K562 (cell line): ENCODE measurements at regions not wholly inside any gene's neighbourhood (a gene's known extent, or its start where the extent isn't known, plus 50 kb on each side); places are given as distances from the start of the nearest gene placed in this dataset.

Source experiments
- ATAC-seq: fragments of 200-7000 bp; cut with Tn5 transposase; 3 replicates; pipeline ENCODE4 v1.9.1; 2020; ENCODE audit warnings: moderate library complexity
- BruUV-seq: library from RNA; stranded (reverse); fragments of 400-500 nt; replicated peaks from 2 replicates; lab custom pipeline; 2021; lab: Mats Ljungman, UMichigan
- CTCF ChIA-PET: fragments of 300-600 bp; formaldehyde crosslinking; extraction: SDS; loops from one replicate; lab custom pipeline; 2021; ENCODE audit warnings: low intra/inter-chr PET ratio; lab: Yijun Ruan, JAX
- POLR2A ChIA-PET: fragments of 300-600, 350-650 bp; sonication (Branson Sonifier 250); formaldehyde crosslinking; extraction: SDS; loops from one replicate; lab custom pipeline; 2021; ENCODE audit warnings: antibody characterized with exemption, inconsistent platforms; lab: Yijun Ruan, JAX
- DNase-seq, 4 experiments: peaks; one replicate each; pipeline versions ENCODE4 v3.0.0 to v3.0.0-alpha.2; 2011 to 2018; ENCODE audit warnings: low spot score in 3 of 4, mixed read lengths in 3 of 4; ENCODE audit errors: extremely low read depth in 1 of 4
- FAIRE-seq: peaks from 2 replicates; lab custom pipeline; 2011; peaks lifted over from hg19 to GRCh38; lab: Jason Lieb, UNC
- H2AFZ ChIP-seq: 2 replicates; pipeline ENCODE4 v1.6.0; 2011; ENCODE audit warnings: low read depth, low read length, control low read depth, inconsistent platforms
- H3K27ac ChIP-seq: fragments of 200-600 bp; 3 replicates; pipeline ENCODE4 v1.8.0; 2011; ENCODE audit warnings: low read depth, mild to moderate bottlenecking, control low read depth, inconsistent platforms, low read length, moderate library complexity, mixed read lengths; ENCODE audit errors: extremely low read depth
- H3K27me3 ChIP-seq, 2 experiments: fragments of 300-600 bp in 1 of 2; 2 replicates in 1 of 2; 3 replicates in 1 of 2; pipeline versions ENCODE4 v1.6.0 to v1.8.0; 2011; ENCODE audit warnings: inconsistent platforms in 2 of 2, low read length in 2 of 2, mild to moderate bottlenecking in 1 of 2, mixed read lengths in 1 of 2, moderate library complexity in 1 of 2; ENCODE audit not compliant: control insufficient read depth in 2 of 2, insufficient read depth in 2 of 2
- H3K36me3 ChIP-seq: fragments of 300-600 bp; 3 replicates; pipeline ENCODE4 v1.8.0; 2011; ENCODE audit warnings: mild to moderate bottlenecking, low read length, inconsistent platforms; ENCODE audit not compliant: control insufficient read depth, insufficient read depth
- H3K4me1 ChIP-seq, 2 experiments: fragments of 200-600 bp in 1 of 2; replicated peaks in 1 of 2; 2 replicates in 1 of 2; 3 replicates in 1 of 2; pipeline versions ENCODE4 v1.5.1 to v1.8.0; 2011; ENCODE audit warnings: inconsistent platforms in 2 of 2, low read length in 2 of 2, mild to moderate bottlenecking in 1 of 2, mixed read lengths in 1 of 2, moderate library complexity in 1 of 2; ENCODE audit not compliant: control insufficient read depth in 2 of 2, insufficient read depth in 2 of 2
- H3K4me2 ChIP-seq: 2 replicates; pipeline ENCODE4 v1.6.1; 2011; ENCODE audit warnings: low read length, control low read depth, inconsistent platforms, mixed read lengths; ENCODE audit not compliant: insufficient read depth
- H3K4me3 ChIP-seq: fragments of 200-600 bp; sonication (generic), shearing (Covaris generic); 2 replicates; pipeline ENCODE4 v1.5.1; 2016; ENCODE audit warnings: control low read depth, inconsistent platforms
- H3K79me2 ChIP-seq: fragments of 200-600 bp; 3 replicates; pipeline ENCODE4 v1.8.0; 2011; ENCODE audit warnings: low read length, inconsistent platforms; ENCODE audit not compliant: control insufficient read depth, insufficient read depth
- H3K9ac ChIP-seq, 2 experiments: 2 replicates each; pipeline versions ENCODE4 v1.6.0 to v1.6.1; 2011; ENCODE audit warnings: low read depth in 2 of 2, low read length in 2 of 2, control low read depth in 1 of 2, inconsistent platforms in 1 of 2, mild to moderate bottlenecking in 1 of 2, mixed read lengths in 1 of 2; ENCODE audit not compliant: insufficient read depth in 1 of 2
- H3K9me1 ChIP-seq: one replicate; pipeline ENCODE4 v1.6.0; 2011; ENCODE audit warnings: inconsistent platforms, mild to moderate bottlenecking, low read length, moderate library complexity; ENCODE audit not compliant: control insufficient read depth, insufficient read depth
- H3K9me3 ChIP-seq: replicated peaks from 2 replicates; pipeline ENCODE4 v1.5.1; 2011; ENCODE audit warnings: low read depth, low read length, inconsistent platforms; ENCODE audit not compliant: control insufficient read depth, insufficient read depth
- H4K20me1 ChIP-seq: replicated peaks from 2 replicates; pipeline ENCODE4 v1.6.1; 2011; ENCODE audit warnings: low read length, inconsistent platforms, mixed read lengths; ENCODE audit not compliant: control insufficient read depth, insufficient read depth
- CHCHD3 ChIP-seq: fragments of 250-450 bp; sonication (Bioruptor Pico); IDR thresholded peaks from 2 replicates; pipeline ENCODE4 v2.1.2; 2022; ENCODE audit warnings: mild to moderate bottlenecking
- CREM ChIP-seq: IDR thresholded peaks from 2 replicates; pipeline ENCODE4 v1.6.1; 2014; ENCODE audit warnings: antibody characterized with exemption, low read depth
- WHSC1 ChIP-seq: IDR thresholded peaks from one replicate; pipeline ENCODE4 v1.6.1; 2012; ENCODE audit warnings: low read length, control low read depth, inconsistent platforms
- ZNF146 ChIP-seq: IDR thresholded peaks from one replicate; pipeline ENCODE4 v1.6.1; 2018; ENCODE audit warnings: missing compliant biosample characterization; ENCODE audit not compliant: unreplicated experiment
- ZNF324 ChIP-seq: fragments of 250-450 bp; sonication (Bioruptor Pico); IDR thresholded peaks from 2 replicates; pipeline ENCODE4 v1.4.0; 2020; ENCODE audit warnings: mild to moderate bottlenecking
- WGBS: fragments of 100-300 bp; shearing (Covaris generic); methylation state at CpG from one replicate; pipeline ENCODE4 v1.1.6; 2016; ENCODE audit warnings: low coverage, mixed read lengths; ENCODE audit not compliant: insufficient coverage; ENCODE audit errors: missing lambda C conversion rate; 5-methylcytosine and 5-hydroxymethylcytosine counted together
- in situ Hi-C: fragments of 300-500 bp; cut with MboI; formaldehyde crosslinking; loops from 4 replicates; pipeline ENCODE4 v1.15.0; 2018; ENCODE audit warnings: inconsistent platforms, mixed read lengths
- intact Hi-C: fragments of 100-400 bp; cut with micrococcal nuclease; formaldehyde crosslinking; loops from 2 replicates; pipeline ENCODE4 v1.14.2; 2022
- TF ChIP-seq, protein P1 (sequence below): sonication (generic); formaldehyde crosslinking; IDR thresholded peaks from 2 replicates; pipeline ENCODE4 v1.8.0; 2022; ENCODE audit warnings: missing genetic modification reagents, mild to moderate bottlenecking, borderline replicate concordance

DNA sequence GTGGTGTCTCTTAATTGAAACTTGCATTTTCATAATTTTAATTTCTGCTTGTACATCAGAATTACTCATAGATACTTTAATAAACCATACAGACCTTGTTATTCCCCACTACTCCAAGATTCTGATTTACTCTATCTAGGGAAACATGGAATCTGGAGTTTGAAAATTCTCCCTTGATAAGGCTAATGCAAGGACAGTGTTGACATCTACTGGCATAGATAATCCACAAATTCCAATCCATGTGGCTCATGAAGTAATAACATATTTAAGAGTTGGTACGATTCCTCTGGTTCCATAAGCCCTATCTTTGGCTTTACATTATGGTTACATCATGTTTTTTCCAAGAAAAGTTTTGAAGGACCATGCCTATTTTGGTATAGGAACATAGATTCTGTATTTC lies 759.2 kb downstream of the TLR4 start:
- FAIRE-seq: no peak
- H3K79me2 ChIP-seq: no peaks in the 10 kb centered on the region

More for the DNA sequence above, 759.2 kb downstream of the TLR4 start:
- POLR2A ChIA-PET: no interaction called here
- TF ChIP-seq WHSC1 (no peak), ZNF324 (CRISPR knock-in tag) (no peak), ZNF146 (no peak), CREM (no peak), CHCHD3 (no peak)
- TF ChIP-seq, protein P1, sequence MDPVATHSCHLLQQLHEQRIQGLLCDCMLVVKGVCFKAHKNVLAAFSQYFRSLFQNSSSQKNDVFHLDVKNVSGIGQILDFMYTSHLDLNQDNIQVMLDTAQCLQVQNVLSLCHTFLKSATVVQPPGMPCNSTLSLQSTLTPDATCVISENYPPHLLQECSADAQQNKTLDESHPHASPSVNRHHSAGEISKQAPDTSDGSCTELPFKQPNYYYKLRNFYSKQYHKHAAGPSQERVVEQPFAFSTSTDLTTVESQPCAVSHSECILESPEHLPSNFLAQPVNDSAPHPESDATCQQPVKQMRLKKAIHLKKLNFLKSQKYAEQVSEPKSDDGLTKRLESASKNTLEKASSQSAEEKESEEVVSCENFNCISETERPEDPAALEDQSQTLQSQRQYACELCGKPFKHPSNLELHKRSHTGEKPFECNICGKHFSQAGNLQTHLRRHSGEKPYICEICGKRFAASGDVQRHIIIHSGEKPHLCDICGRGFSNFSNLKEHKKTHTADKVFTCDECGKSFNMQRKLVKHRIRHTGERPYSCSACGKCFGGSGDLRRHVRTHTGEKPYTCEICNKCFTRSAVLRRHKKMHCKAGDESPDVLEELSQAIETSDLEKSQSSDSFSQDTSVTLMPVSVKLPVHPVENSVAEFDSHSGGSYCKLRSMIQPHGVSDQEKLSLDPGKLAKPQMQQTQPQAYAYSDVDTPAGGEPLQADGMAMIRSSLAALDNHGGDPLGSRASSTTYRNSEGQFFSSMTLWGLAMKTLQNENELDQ: no peak
- H3K4me2 ChIP-seq: no peak overlapping the region
- no peak overlapping the region for H2AFZ ChIP-seq
- H3K9ac ChIP-seq: no peak overlapping the region
- CTCF ChIA-PET: no interaction called here
- intact Hi-C loops (no loop called here), in situ Hi-C loops (no loop called here)
- ATAC-seq (no peak), DNase-seq (no peak)
- H3K9me1 ChIP-seq: no peaks in the 10 kb centered on the region
- 0% methylated on average over 1 of the region's 1 CpG for WGBS
- H3K27ac ChIP-seq: no peak overlapping the region
- BruUV-seq: no TSS peak
- H3K27me3 ChIP-seq: no peaks in the 10 kb centered on the region
- H3K4me1 ChIP-seq: no peaks in the 10 kb centered on the region
- H3K4me3 ChIP-seq: no peak overlapping the region
- no peaks in the 10 kb centered on the region for H3K36me3 ChIP-seq
- no peaks in the 10 kb centered on the region; the same call in 1 of the 2 replicates for H3K9me3 ChIP-seq
- no peaks in the 10 kb centered on the region for H4K20me1 ChIP-seq
